ENCODE measurements at regions not wholly inside any gene's neighbourhood (a gene's known extent, or its start where the extent isn't known, plus 50 kb on each side); places are given as distances from the start of the nearest gene placed in this dataset.

- TF ChIP-seq CTCF (IDR thresholded peaks at IDR 0.05; ENCODE audit: insufficient read depth, low read length) (no peak), POLR2AphosphoS5 (IDR thresholded peaks at IDR 0.05; ENCODE audit: low read depth) (no peak), REST (IDR thresholded peaks at IDR 0.05; ENCODE audit: insufficient replicate concordance, low read depth) (no peak), GABPA (IDR thresholded peaks at IDR 0.05; ENCODE audit: low read depth) (no peak)
Observed at GRCh38 chr5:57680686-57681085, 198.1 kb upstream of the ACTBL2 start.
